NCI-H187 treated with DMSO at 0.1 percent for 48 hours (cell line): ENCODE measurements at regions not wholly inside any gene's neighbourhood (a gene's known extent, or its start where the extent isn't known, plus 50 kb on each side); places are given as distances from the start of the nearest gene placed in this dataset.
"Not testable (repeated sequence)": the region's sequence is repeated elsewhere in the genome, so short reads cannot be mapped to it uniquely, and the experiment has no call there.

ENCODE experiments used
- DNase-seq: peaks from one replicate; lab custom pipeline; 2025; lab: John Stamatoyannopoulos, UW

GRCh38 chr5:113652161-113652560, 138.7 kb downstream of the YTHDC2 start:
- no peak for DNase-seq

GRCh38 chr5:113654828-113655227, 141.3 kb downstream of the YTHDC2 start:
- no peak for DNase-seq

- no peak for DNase-seq
Measured at GRCh38 chr5:113660206-113660605, 146.7 kb downstream of the YTHDC2 start.

GRCh38 chr5:113660706-113661250, 147.3 kb downstream of the YTHDC2 start:
- no peak for DNase-seq

GRCh38 chr5:113663879-113664541, 150.5 kb downstream of the YTHDC2 start:
- no peak for DNase-seq

GRCh38 chr5:113673041-113673440, 159.5 kb downstream of the YTHDC2 start:
- no peak for DNase-seq

- DNase-seq: no peak
Measured at GRCh38 chr5:113675166-113675565, 161.7 kb downstream of the YTHDC2 start.

GRCh38 chr5:113678202-113678601, 164.7 kb downstream of the YTHDC2 start:
- DNase-seq: no peak

- DNase-seq: no peak
Measured at GRCh38 chr5:113678924-113679575, 165.6 kb downstream of the YTHDC2 start.

GRCh38 chr5:113680534-113680933, 167.0 kb downstream of the YTHDC2 start:
- DNase-seq: no peak

- DNase-seq: no peak
Measured at GRCh38 chr5:113682497-113683136, 169.1 kb downstream of the YTHDC2 start.

GRCh38 chr5:113683211-113683610, 169.7 kb downstream of the YTHDC2 start:
- no peak for DNase-seq

- no peak for DNase-seq
Measured at GRCh38 chr5:113686599-113686998, 173.1 kb downstream of the YTHDC2 start.

GRCh38 chr5:113689647-113690046, 176.2 kb downstream of the YTHDC2 start:
- DNase-seq: no peak

- DNase-seq: no peak
Measured at GRCh38 chr5:113692466-113692865, 179.0 kb downstream of the YTHDC2 start.

- DNase-seq: no peak
Measured at GRCh38 chr5:113692891-113693457, 179.5 kb downstream of the YTHDC2 start.

GRCh38 chr5:113693701-113694100, 180.2 kb downstream of the YTHDC2 start:
- DNase-seq: no peak

- DNase-seq: no peak
Measured at GRCh38 chr5:113694576-113694975, 181.1 kb downstream of the YTHDC2 start.

- no peak for DNase-seq
Measured at GRCh38 chr5:113703266-113703665, 189.8 kb downstream of the YTHDC2 start.

- no peak for DNase-seq
Measured at GRCh38 chr5:113705657-113706056, 192.2 kb downstream of the YTHDC2 start.

GRCh38 chr5:113713051-113713450, 199.6 kb downstream of the YTHDC2 start:
- no peak for DNase-seq

- DNase-seq: not testable (repeated sequence)
Measured at GRCh38 chr5:113715921-113716320, 202.4 kb downstream of the YTHDC2 start.

- DNase-seq: no peak
Measured at GRCh38 chr5:113719549-113719948, 206.1 kb downstream of the YTHDC2 start.
